ENCODE measurements at regions not wholly inside any gene's neighbourhood (a gene's known extent, or its start where the extent isn't known, plus 50 kb on each side); places are given as distances from the start of the nearest gene placed in this dataset.
A peak's percentile ranks its signal among the peaks of the same experiment; 100 is the strongest.

GRCh38 chr2:6785493-6785892, 80.2 kb downstream of the CMPK2 start:
- no peak overlapping the region for H3K4me3 ChIP-seq (ENCODE audit: severe bottlenecking)
- no peak overlapping the region for H3K27ac ChIP-seq (ENCODE audit: poor library complexity, severe bottlenecking)
- H3K27me3 ChIP-seq (ENCODE audit: insufficient read depth, poor library complexity, severe bottlenecking): no peaks in the 10 kb centered on the region
- no peaks in the 10 kb centered on the region for H3K36me3 ChIP-seq (ENCODE audit: low read depth)
- H3K9me3 ChIP-seq (ENCODE audit: severe bottlenecking): no peaks in the 10 kb centered on the region
- TF ChIP-seq CTCF (IDR thresholded peaks at IDR 0.05; ENCODE audit: poor library complexity, severe bottlenecking): no peak
- no peak for ATAC-seq (ENCODE audit: low read depth)
- H3K4me1 ChIP-seq (ENCODE audit: insufficient read depth, poor library complexity, severe bottlenecking): no peaks in the 10 kb centered on the region
- no peak for DNase-seq (ENCODE audit: low spot score)

- no peaks in the 10 kb centered on the region for H3K27me3 ChIP-seq (ENCODE audit: insufficient read depth, poor library complexity, severe bottlenecking)
- no peak for TF ChIP-seq CTCF (IDR thresholded peaks at IDR 0.05; ENCODE audit: poor library complexity, severe bottlenecking)
- ATAC-seq (ENCODE audit: low read depth) (no peak), DNase-seq (ENCODE audit: low spot score) (no peak)
- no peaks in the 10 kb centered on the region for H3K36me3 ChIP-seq (ENCODE audit: low read depth)
- H3K9me3 ChIP-seq (ENCODE audit: severe bottlenecking): no peaks in the 10 kb centered on the region
- H3K4me1 ChIP-seq (ENCODE audit: insufficient read depth, poor library complexity, severe bottlenecking): no peaks in the 10 kb centered on the region
- no peak overlapping the region for H3K4me3 ChIP-seq (ENCODE audit: severe bottlenecking)
- no peak overlapping the region for H3K27ac ChIP-seq (ENCODE audit: poor library complexity, severe bottlenecking)
Observed at GRCh38 chr2:6787376-6787775, 78.3 kb downstream of the CMPK2 start.

- ATAC-seq (ENCODE audit: low read depth): peak; percentile 87
- TF ChIP-seq CTCF (IDR thresholded peaks at IDR 0.05; ENCODE audit: poor library complexity, severe bottlenecking): no peak
- no peaks in the 10 kb centered on the region for H3K36me3 ChIP-seq (ENCODE audit: low read depth)
- H3K27me3 ChIP-seq (ENCODE audit: insufficient read depth, poor library complexity, severe bottlenecking): no peaks in the 10 kb centered on the region
- H3K9me3 ChIP-seq (ENCODE audit: severe bottlenecking): no peaks in the 10 kb centered on the region
- no peak overlapping the region for H3K27ac ChIP-seq (ENCODE audit: poor library complexity, severe bottlenecking)
- H3K4me3 ChIP-seq (ENCODE audit: severe bottlenecking): no peak overlapping the region
- DNase-seq (ENCODE audit: low spot score): no peak
- peaks cover 3% of the 10 kb centered on the region for H3K4me1 ChIP-seq (ENCODE audit: insufficient read depth, poor library complexity, severe bottlenecking)
Observed at GRCh38 chr2:6788614-6789013, 77.1 kb downstream of the CMPK2 start.

- Histone ChIP-seq H3K9me3 (ENCODE audit: severe bottlenecking) (no peaks in the 10 kb centered on the region), H3K36me3 (ENCODE audit: low read depth) (no peaks in the 10 kb centered on the region), H3K27me3 (ENCODE audit: insufficient read depth, poor library complexity, severe bottlenecking) (no peaks in the 10 kb centered on the region), H3K4me1 (ENCODE audit: insufficient read depth, poor library complexity, severe bottlenecking) (peaks cover 3% of the 10 kb centered on the region), H3K27ac (ENCODE audit: poor library complexity, severe bottlenecking) (no peak overlapping the region), H3K4me3 (ENCODE audit: severe bottlenecking) (no peak overlapping the region)
- no peak for ATAC-seq (ENCODE audit: low read depth)
- no peak for DNase-seq (ENCODE audit: low spot score)
- TF ChIP-seq CTCF (IDR thresholded peaks at IDR 0.05; ENCODE audit: poor library complexity, severe bottlenecking): no peak
Observed at GRCh38 chr2:6789559-6790138, 76.1 kb downstream of the CMPK2 start.

- ATAC-seq (ENCODE audit: low read depth) (no peak), DNase-seq (ENCODE audit: low spot score) (no peak)
- Histone ChIP-seq H3K36me3 (ENCODE audit: low read depth) (no peaks in the 10 kb centered on the region), H3K4me1 (ENCODE audit: insufficient read depth, poor library complexity, severe bottlenecking) (peaks cover 3% of the 10 kb centered on the region), H3K27ac (ENCODE audit: poor library complexity, severe bottlenecking) (no peak overlapping the region), H3K27me3 (ENCODE audit: insufficient read depth, poor library complexity, severe bottlenecking) (no peaks in the 10 kb centered on the region), H3K4me3 (ENCODE audit: severe bottlenecking) (no peak overlapping the region), H3K9me3 (ENCODE audit: severe bottlenecking) (no peaks in the 10 kb centered on the region)
- no peak for TF ChIP-seq CTCF (IDR thresholded peaks at IDR 0.05; ENCODE audit: poor library complexity, severe bottlenecking)
Observed at GRCh38 chr2:6791682-6792081, 74.0 kb downstream of the CMPK2 start.

All from RWPE2 (cell line).